ENCODE measurements at regions not wholly inside any gene's neighbourhood (a gene's known extent, or its start where the extent isn't known, plus 50 kb on each side); places are given as distances from the start of the nearest gene placed in this dataset.

- TF ChIP-seq CTCF (IDR thresholded peaks at IDR 0.05) (no peak), ZFX (IDR thresholded peaks at IDR 0.05; ENCODE audit: borderline replicate concordance) (no peak)
Observed at GRCh38 chr3:106144030-106144429, 275.2 kb upstream of the CBLB start.

Measured in 22Rv1 (cell line).